HG02973 (cell line): ENCODE measurements at regions not wholly inside any gene's neighbourhood (a gene's known extent, or its start where the extent isn't known, plus 50 kb on each side); places are given as distances from the start of the nearest gene placed in this dataset.
A peak's percentile ranks its signal among the peaks of the same experiment; 100 is the strongest.

ENCODE experiments used
- ATAC-seq: cut with Tn5 transposase; IDR thresholded peaks from one replicate; pipeline ENCODE4 v1.9.1; 2021; ENCODE audit warnings: moderate library complexity; ENCODE audit not compliant: unreplicated experiment

GRCh38 chr21:25341981-25342380, 265.3 kb downstream of the MRPL39 start:
- ATAC-seq: no peak

- ATAC-seq: no peak
These were observed 268.9 kb downstream of the MRPL39 start for GRCh38 chr21:25338415-25338814.

GRCh38 chr21:25334046-25334730, 273.1 kb downstream of the MRPL39 start:
- no peak for ATAC-seq

- no peak for ATAC-seq
These were observed 276.0 kb downstream of the MRPL39 start for GRCh38 chr21:25331286-25331685.

GRCh38 chr21:25330266-25330665, 277.0 kb downstream of the MRPL39 start:
- no peak for ATAC-seq

- ATAC-seq: no peak
These were observed 278.0 kb downstream of the MRPL39 start for GRCh38 chr21:25329227-25329825.

- no peak for ATAC-seq
These were observed 278.5 kb downstream of the MRPL39 start for GRCh38 chr21:25328736-25329135.

GRCh38 chr21:25326181-25326580, 281.1 kb downstream of the MRPL39 start:
- no peak for ATAC-seq

GRCh38 chr21:25324666-25325065, 282.6 kb downstream of the MRPL39 start:
- ATAC-seq: no peak

- no peak for ATAC-seq
These were observed 283.8 kb downstream of the MRPL39 start for GRCh38 chr21:25323356-25323949.

GRCh38 chr21:25314247-25314646, 293.0 kb downstream of the MRPL39 start:
- ATAC-seq: no peak

GRCh38 chr21:25313829-25314228, 293.5 kb downstream of the MRPL39 start:
- ATAC-seq: no peak

GRCh38 chr21:25307489-25307888, 299.8 kb downstream of the MRPL39 start:
- no peak for ATAC-seq

- ATAC-seq: no peak
These were observed 302.7 kb downstream of the MRPL39 start for GRCh38 chr21:25304611-25305010.

GRCh38 chr21:25300632-25301031, 306.6 kb downstream of the MRPL39 start:
- ATAC-seq: no peak

- ATAC-seq: peak; percentile 91
These were observed 308.5 kb downstream of the MRPL39 start for GRCh38 chr21:25298512-25299491.

- no peak for ATAC-seq
These were observed 310.2 kb downstream of the MRPL39 start for GRCh38 chr21:25297117-25297516.

GRCh38 chr21:25296252-25296651, 311.0 kb downstream of the MRPL39 start:
- ATAC-seq: no peak

- ATAC-seq: no peak
These were observed 314.9 kb downstream of the MRPL39 start for GRCh38 chr21:25292396-25292795.

- no peak for ATAC-seq
These were observed 323.6 kb downstream of the MRPL39 start for GRCh38 chr21:25283720-25284119.

GRCh38 chr21:25281134-25281533, 326.1 kb downstream of the MRPL39 start:
- no peak for ATAC-seq
